K562 (cell line): ENCODE measurements at regions not wholly inside any gene's neighbourhood (a gene's known extent, or its start where the extent isn't known, plus 50 kb on each side); places are given as distances from the start of the nearest gene placed in this dataset.

Source experiments
- ATAC-seq: fragments of 200-7000 bp; cut with Tn5 transposase; 3 replicates; pipeline ENCODE4 v1.9.1; 2020; ENCODE audit warnings: moderate library complexity
- BruUV-seq: library from RNA; stranded (reverse); fragments of 400-500 nt; replicated peaks from 2 replicates; lab custom pipeline; 2021; lab: Mats Ljungman, UMichigan
- CTCF ChIA-PET: fragments of 300-600 bp; formaldehyde crosslinking; extraction: SDS; loops from one replicate; lab custom pipeline; 2021; ENCODE audit warnings: low intra/inter-chr PET ratio; lab: Yijun Ruan, JAX
- POLR2A ChIA-PET: fragments of 300-600, 350-650 bp; sonication (Branson Sonifier 250); formaldehyde crosslinking; extraction: SDS; loops from one replicate; lab custom pipeline; 2021; ENCODE audit warnings: antibody characterized with exemption, inconsistent platforms; lab: Yijun Ruan, JAX
- DNase-seq, 4 experiments: peaks; one replicate each; pipeline versions ENCODE4 v3.0.0 to v3.0.0-alpha.2; 2011 to 2018; ENCODE audit warnings: low spot score in 3 of 4, mixed read lengths in 3 of 4; ENCODE audit errors: extremely low read depth in 1 of 4
- FAIRE-seq: peaks from 2 replicates; lab custom pipeline; 2011; peaks lifted over from hg19 to GRCh38; lab: Jason Lieb, UNC
- H2AFZ ChIP-seq: 2 replicates; pipeline ENCODE4 v1.6.0; 2011; ENCODE audit warnings: low read depth, low read length, control low read depth, inconsistent platforms
- H3K27ac ChIP-seq: fragments of 200-600 bp; 3 replicates; pipeline ENCODE4 v1.8.0; 2011; ENCODE audit warnings: low read depth, mild to moderate bottlenecking, control low read depth, inconsistent platforms, low read length, moderate library complexity, mixed read lengths; ENCODE audit errors: extremely low read depth
- H3K27me3 ChIP-seq, 2 experiments: fragments of 300-600 bp in 1 of 2; 2 replicates in 1 of 2; 3 replicates in 1 of 2; pipeline versions ENCODE4 v1.6.0 to v1.8.0; 2011; ENCODE audit warnings: inconsistent platforms in 2 of 2, low read length in 2 of 2, mild to moderate bottlenecking in 1 of 2, mixed read lengths in 1 of 2, moderate library complexity in 1 of 2; ENCODE audit not compliant: control insufficient read depth in 2 of 2, insufficient read depth in 2 of 2
- H3K36me3 ChIP-seq: fragments of 300-600 bp; 3 replicates; pipeline ENCODE4 v1.8.0; 2011; ENCODE audit warnings: mild to moderate bottlenecking, low read length, inconsistent platforms; ENCODE audit not compliant: control insufficient read depth, insufficient read depth
- H3K4me1 ChIP-seq, 2 experiments: fragments of 200-600 bp in 1 of 2; replicated peaks in 1 of 2; 2 replicates in 1 of 2; 3 replicates in 1 of 2; pipeline versions ENCODE4 v1.5.1 to v1.8.0; 2011; ENCODE audit warnings: inconsistent platforms in 2 of 2, low read length in 2 of 2, mild to moderate bottlenecking in 1 of 2, mixed read lengths in 1 of 2, moderate library complexity in 1 of 2; ENCODE audit not compliant: control insufficient read depth in 2 of 2, insufficient read depth in 2 of 2
- H3K4me2 ChIP-seq: 2 replicates; pipeline ENCODE4 v1.6.1; 2011; ENCODE audit warnings: low read length, control low read depth, inconsistent platforms, mixed read lengths; ENCODE audit not compliant: insufficient read depth
- H3K4me3 ChIP-seq: fragments of 200-600 bp; sonication (generic), shearing (Covaris generic); 2 replicates; pipeline ENCODE4 v1.5.1; 2016; ENCODE audit warnings: control low read depth, inconsistent platforms
- H3K79me2 ChIP-seq: fragments of 200-600 bp; 3 replicates; pipeline ENCODE4 v1.8.0; 2011; ENCODE audit warnings: low read length, inconsistent platforms; ENCODE audit not compliant: control insufficient read depth, insufficient read depth
- H3K9ac ChIP-seq, 2 experiments: 2 replicates each; pipeline versions ENCODE4 v1.6.0 to v1.6.1; 2011; ENCODE audit warnings: low read depth in 2 of 2, low read length in 2 of 2, control low read depth in 1 of 2, inconsistent platforms in 1 of 2, mild to moderate bottlenecking in 1 of 2, mixed read lengths in 1 of 2; ENCODE audit not compliant: insufficient read depth in 1 of 2
- H3K9me1 ChIP-seq: one replicate; pipeline ENCODE4 v1.6.0; 2011; ENCODE audit warnings: inconsistent platforms, mild to moderate bottlenecking, low read length, moderate library complexity; ENCODE audit not compliant: control insufficient read depth, insufficient read depth
- H3K9me3 ChIP-seq: replicated peaks from 2 replicates; pipeline ENCODE4 v1.5.1; 2011; ENCODE audit warnings: low read depth, low read length, inconsistent platforms; ENCODE audit not compliant: control insufficient read depth, insufficient read depth
- H4K20me1 ChIP-seq: replicated peaks from 2 replicates; pipeline ENCODE4 v1.6.1; 2011; ENCODE audit warnings: low read length, inconsistent platforms, mixed read lengths; ENCODE audit not compliant: control insufficient read depth, insufficient read depth
- CBFB ChIP-seq: sonication (generic); formaldehyde crosslinking; IDR thresholded peaks from 2 replicates; pipeline ENCODE4 v1.4.0; 2020; ENCODE audit warnings: mild to moderate bottlenecking, missing genetic modification reagents
- DLX4 ChIP-seq: fragments of 250-450 bp; sonication (Bioruptor Pico); IDR thresholded peaks from 2 replicates; pipeline ENCODE4 v1.6.1; 2021; ENCODE audit warnings: mild to moderate bottlenecking
- FOXO4 ChIP-seq: fragments of 450-650 bp; formaldehyde crosslinking; IDR thresholded peaks from 2 replicates; pipeline ENCODE4 v1.4.0; 2020; ENCODE audit warnings: mild to moderate bottlenecking, moderate library complexity
- MAFG ChIP-seq: fragments of 450-650 bp; conservative IDR thresholded peaks from 2 replicates; pipeline ENCODE4 v1.6.1; 2016; ENCODE audit warnings: missing genetic modification characterization, missing compliant biosample characterization
- MEF2D ChIP-seq: conservative IDR thresholded peaks from 2 replicates; pipeline ENCODE4 v1.6.1; 2016; ENCODE audit warnings: low read depth, missing genetic modification characterization, missing compliant biosample characterization
- NCOA4 ChIP-seq: fragments of 450-650 bp; IDR thresholded peaks from 2 replicates; pipeline ENCODE4 v1.6.1; 2018; ENCODE audit warnings: mild to moderate bottlenecking; ENCODE audit not compliant: partially characterized antibody
- PTBP1 ChIP-seq: fragments of 200-400 bp; formaldehyde crosslinking; IDR thresholded peaks from 2 replicates; pipeline ENCODE4 v1.6.1; 2017; ENCODE audit warnings: low read depth, low read length
- SMAD1 ChIP-seq: fragments of 150-350 bp; IDR thresholded peaks from 2 replicates; pipeline ENCODE4 v1.6.1; 2014; ENCODE audit warnings: low read length, low read depth; ENCODE audit not compliant: partially characterized antibody
- TAF15 ChIP-seq: fragments of 200-400 bp; formaldehyde crosslinking; IDR thresholded peaks from 2 replicates; pipeline ENCODE4 v1.6.1; 2017; ENCODE audit warnings: mild to moderate bottlenecking, low read depth, low read length, moderate library complexity
- UBTF ChIP-seq, 2 experiments: IDR thresholded peaks; 2 replicates each; pipeline ENCODE4 v1.6.1; 2012; ENCODE audit warnings: improper control_type of control experiment in 2 of 2, low read depth in 2 of 2, low read length in 2 of 2, borderline replicate concordance in 1 of 2
- WGBS: fragments of 100-300 bp; shearing (Covaris generic); methylation state at CpG from one replicate; pipeline ENCODE4 v1.1.6; 2016; ENCODE audit warnings: low coverage, mixed read lengths; ENCODE audit not compliant: insufficient coverage; ENCODE audit errors: missing lambda C conversion rate; 5-methylcytosine and 5-hydroxymethylcytosine counted together
- in situ Hi-C: fragments of 300-500 bp; cut with MboI; formaldehyde crosslinking; loops from 4 replicates; pipeline ENCODE4 v1.15.0; 2018; ENCODE audit warnings: inconsistent platforms, mixed read lengths
- intact Hi-C: fragments of 100-400 bp; cut with micrococcal nuclease; formaldehyde crosslinking; loops from 2 replicates; pipeline ENCODE4 v1.14.2; 2022
- TF ChIP-seq, protein P1 (sequence below): sonication (generic); formaldehyde crosslinking; IDR thresholded peaks from 2 replicates; pipeline ENCODE4 v1.8.0; 2023; ENCODE audit warnings: mild to moderate bottlenecking, missing genetic modification reagents

DNA sequence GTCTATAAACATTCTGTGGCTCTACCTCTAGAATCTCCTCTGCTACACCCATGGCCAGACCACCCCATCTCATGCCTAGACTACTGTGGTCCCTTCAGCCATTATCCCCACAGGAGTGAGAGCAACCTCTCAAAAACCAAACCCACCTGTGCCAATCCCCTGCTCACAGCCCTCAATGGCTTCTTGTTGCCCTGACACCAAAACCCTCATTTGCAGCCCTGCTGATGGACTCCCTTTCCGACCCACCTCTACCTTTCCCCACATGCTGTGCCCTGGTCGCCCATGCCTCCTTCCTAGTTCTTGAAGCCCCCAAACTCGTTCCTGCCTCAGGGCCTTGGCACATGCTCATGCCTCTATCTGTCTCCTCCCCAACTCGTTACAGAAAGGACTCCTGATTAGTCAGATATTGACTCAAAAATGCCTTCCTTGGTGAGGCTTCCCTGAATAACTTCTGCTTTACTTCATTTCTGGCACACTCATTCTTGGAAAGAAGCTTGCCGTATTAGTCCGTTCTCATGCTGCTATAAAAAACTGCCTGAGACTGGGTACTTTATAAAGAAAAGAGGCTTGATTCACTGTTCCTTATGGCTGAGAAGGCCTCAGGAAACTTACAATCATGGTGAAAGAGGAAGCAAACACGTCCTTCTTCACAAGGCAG is 104.2 kb downstream of the TEX36 start (continued):
- no peak for TF ChIP-seq DLX4 (CRISPR knock-in tag)

GRCh38 chr10:125575843-125576242 is 107.1 kb downstream of the TEX36 start:
- WGBS, result 0% methylated on average over 4 of the region's 4 CpGs
- DNase-seq, result no peak
- intact Hi-C loops (no loop called here), in situ Hi-C loops (no loop called here)
- ChIA-PET CTCF (no interaction called here), POLR2A (no interaction called here)
- no peak overlapping the region for H3K4me2 ChIP-seq
- H3K9me1 ChIP-seq, result no peaks in the 10 kb centered on the region
- FAIRE-seq, result no peak
- ATAC-seq, result no peak
- H3K4me1 ChIP-seq, result no peaks in the 10 kb centered on the region
- H3K4me3 ChIP-seq, result no peak overlapping the region
- no peak overlapping the region for H2AFZ ChIP-seq
- no peak overlapping the region for H3K27ac ChIP-seq
- BruUV-seq, result no TSS peak
- no peak overlapping the region for H3K9ac ChIP-seq
- no peaks in the 10 kb centered on the region for H4K20me1 ChIP-seq
- H3K9me3 ChIP-seq, result no peaks in the 10 kb centered on the region
- peaks cover 0 to 21% of the 10 kb centered on the region in 2 experiments; a peak in 3 of 5 replicates for H3K27me3 ChIP-seq
- H3K36me3 ChIP-seq, result no peaks in the 10 kb centered on the region
- H3K79me2 ChIP-seq, result no peaks in the 10 kb centered on the region
- TF ChIP-seq TAF15 (no peak), NCOA4 (no peak), SMAD1 (no peak), PTBP1 (no peak), CBFB (CRISPR knock-in tag) (no peak), UBTF (IDR thresholded peaks at IDR 0.05; ENCODE audit: borderline replicate concordance in 1 of 2, low read depth in 2 of 2, low read length in 2 of 2) (no peak), MAFG (tag) (no peak), FOXO4 (CRISPR knock-in tag) (no peak), MEF2D (tag) (no peak)
- TF ChIP-seq, protein P1, sequence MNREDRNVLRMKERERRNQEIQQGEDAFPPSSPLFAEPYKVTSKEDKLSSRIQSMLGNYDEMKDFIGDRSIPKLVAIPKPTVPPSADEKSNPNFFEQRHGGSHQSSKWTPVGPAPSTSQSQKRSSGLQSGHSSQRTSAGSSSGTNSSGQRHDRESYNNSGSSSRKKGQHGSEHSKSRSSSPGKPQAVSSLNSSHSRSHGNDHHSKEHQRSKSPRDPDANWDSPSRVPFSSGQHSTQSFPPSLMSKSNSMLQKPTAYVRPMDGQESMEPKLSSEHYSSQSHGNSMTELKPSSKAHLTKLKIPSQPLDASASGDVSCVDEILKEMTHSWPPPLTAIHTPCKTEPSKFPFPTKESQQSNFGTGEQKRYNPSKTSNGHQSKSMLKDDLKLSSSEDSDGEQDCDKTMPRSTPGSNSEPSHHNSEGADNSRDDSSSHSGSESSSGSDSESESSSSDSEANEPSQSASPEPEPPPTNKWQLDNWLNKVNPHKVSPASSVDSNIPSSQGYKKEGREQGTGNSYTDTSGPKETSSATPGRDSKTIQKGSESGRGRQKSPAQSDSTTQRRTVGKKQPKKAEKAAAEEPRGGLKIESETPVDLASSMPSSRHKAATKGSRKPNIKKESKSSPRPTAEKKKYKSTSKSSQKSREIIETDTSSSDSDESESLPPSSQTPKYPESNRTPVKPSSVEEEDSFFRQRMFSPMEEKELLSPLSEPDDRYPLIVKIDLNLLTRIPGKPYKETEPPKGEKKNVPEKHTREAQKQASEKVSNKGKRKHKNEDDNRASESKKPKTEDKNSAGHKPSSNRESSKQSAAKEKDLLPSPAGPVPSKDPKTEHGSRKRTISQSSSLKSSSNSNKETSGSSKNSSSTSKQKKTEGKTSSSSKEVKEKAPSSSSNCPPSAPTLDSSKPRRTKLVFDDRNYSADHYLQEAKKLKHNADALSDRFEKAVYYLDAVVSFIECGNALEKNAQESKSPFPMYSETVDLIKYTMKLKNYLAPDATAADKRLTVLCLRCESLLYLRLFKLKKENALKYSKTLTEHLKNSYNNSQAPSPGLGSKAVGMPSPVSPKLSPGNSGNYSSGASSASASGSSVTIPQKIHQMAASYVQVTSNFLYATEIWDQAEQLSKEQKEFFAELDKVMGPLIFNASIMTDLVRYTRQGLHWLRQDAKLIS, result no peak
